HepG2 (cell line): ENCODE measurements at regions not wholly inside any gene's neighbourhood (a gene's known extent, or its start where the extent isn't known, plus 50 kb on each side); places are given as distances from the start of the nearest gene placed in this dataset.

Experiments
- ATAC-seq: fragments of 200-7000 bp; cut with Tn5 transposase; 3 replicates; pipeline ENCODE4 v1.9.1; 2020; ENCODE audit warnings: mild to moderate bottlenecking, moderate library complexity
- BruUV-seq: library from RNA; stranded (reverse); fragments of 400-500 nt; replicated peaks from 2 replicates; lab custom pipeline; 2021; lab: Mats Ljungman, UMichigan
- CTCF ChIA-PET: fragments of 300-600 bp; formaldehyde crosslinking; extraction: SDS; loops from one replicate; lab custom pipeline; 2021; ENCODE audit warnings: low total read pairs, inconsistent platforms, low intra/inter-chr PET ratio; lab: Yijun Ruan, JAX
- POLR2A ChIA-PET: fragments of 350-600 bp; sonication (Branson Sonifier 250); formaldehyde crosslinking; loops from one replicate; lab custom pipeline; 2020; ENCODE audit warnings: antibody characterized with exemption, inconsistent platforms; lab: Yijun Ruan, JAX
- DNase-seq: peaks from one replicate; pipeline ENCODE4 v3.0.0-alpha.2; 2015; ENCODE audit warnings: low spot score
- FAIRE-seq: peaks from 3 replicates; lab custom pipeline; 2011; peaks lifted over from hg19 to GRCh38; lab: Jason Lieb, UNC
- H2AFZ ChIP-seq: one replicate; pipeline ENCODE4 v1.6.1; 2011; ENCODE audit warnings: low read length, inconsistent platforms
- H3K27ac ChIP-seq: fragments of 300-600 bp; 3 replicates; pipeline ENCODE4 v1.8.0; 2011; ENCODE audit warnings: mixed run types, mild to moderate bottlenecking, mixed read lengths, low read length, inconsistent platforms; ENCODE audit not compliant: insufficient read depth; ENCODE audit errors: extremely low read length
- H3K27me3 ChIP-seq, 2 experiments: fragments of 200-600 bp in 1 of 2; 2 replicates in 1 of 2; 3 replicates in 1 of 2; pipeline versions ENCODE4 v1.6.0 to v1.8.0; 2011; ENCODE audit warnings: low read length in 2 of 2, mild to moderate bottlenecking in 2 of 2, moderate library complexity in 2 of 2, inconsistent platforms in 1 of 2; ENCODE audit not compliant: insufficient read depth in 2 of 2, control insufficient read depth in 1 of 2
- H3K36me3 ChIP-seq, 2 experiments: fragments of 200-600 bp in 1 of 2; replicated peaks in 1 of 2; 2 replicates in 1 of 2; 3 replicates in 1 of 2; pipeline versions ENCODE4 v1.5.1 to v1.8.0; 2011; ENCODE audit warnings: low read length in 2 of 2, inconsistent platforms in 1 of 2; ENCODE audit not compliant: insufficient read depth in 2 of 2, control insufficient read depth in 1 of 2
- H3K4me1 ChIP-seq: 2 replicates; pipeline ENCODE4 v1.5.1; 2012; ENCODE audit warnings: low read length, inconsistent platforms; ENCODE audit not compliant: insufficient read depth
- H3K4me2 ChIP-seq: 2 replicates; pipeline ENCODE4 v1.6.0; 2011; ENCODE audit warnings: low read depth, low read length, inconsistent platforms
- H3K4me3 ChIP-seq, 3 experiments: fragments of 200-600 bp in 1 of 3; sonication (generic), shearing (Covaris generic) in 1 of 3; replicated peaks in 1 of 3; 2 replicates each; pipeline ENCODE4 v1.5.1; 2011 to 2016; ENCODE audit warnings: low read length in 3 of 3, inconsistent platforms in 2 of 3, low read depth in 2 of 3, mild to moderate bottlenecking in 2 of 3, control low read depth in 1 of 3, mixed read lengths in 1 of 3; ENCODE audit not compliant: insufficient read depth in 1 of 3
- H3K79me2 ChIP-seq: one replicate; pipeline ENCODE4 v1.6.1; 2011; ENCODE audit warnings: low read length, inconsistent platforms; ENCODE audit not compliant: insufficient read depth
- H3K9ac ChIP-seq: 2 replicates; pipeline ENCODE4 v1.6.0; 2011; ENCODE audit warnings: mild to moderate bottlenecking, low read depth, low read length, inconsistent platforms; ENCODE audit not compliant: insufficient read depth
- H3K9me3 ChIP-seq: 2 replicates; pipeline ENCODE4 v1.5.1; 2012; ENCODE audit warnings: mild to moderate bottlenecking, low read length
- H4K20me1 ChIP-seq: 2 replicates; pipeline ENCODE4 v1.6.0; 2011; ENCODE audit warnings: inconsistent platforms, mild to moderate bottlenecking, low read length, moderate library complexity; ENCODE audit not compliant: insufficient read depth
- CC2D1A ChIP-seq: sonication (generic); formaldehyde crosslinking; IDR thresholded peaks from 2 replicates; pipeline ENCODE4 v1.8.1; 2023; ENCODE audit warnings: mild to moderate bottlenecking, missing genetic modification reagents
- HOXA9 ChIP-seq: sonication (generic); formaldehyde crosslinking; IDR thresholded peaks from 2 replicates; pipeline ENCODE4 v1.8.1; 2022; ENCODE audit warnings: missing genetic modification reagents, mild to moderate bottlenecking, moderate library complexity, borderline replicate concordance
- MXI1 ChIP-seq: IDR thresholded peaks from 3 replicates; pipeline ENCODE4 v1.6.1; 2012; ENCODE audit warnings: low read depth, low read length, inconsistent platforms, borderline replicate concordance
- SNAI1 ChIP-seq: sonication (generic); formaldehyde crosslinking; IDR thresholded peaks from 2 replicates; pipeline ENCODE4 v1.5.0; 2020; ENCODE audit warnings: mild to moderate bottlenecking, missing genetic modification reagents, borderline replicate concordance
- ZBTB21 ChIP-seq: sonication (generic); formaldehyde crosslinking; IDR thresholded peaks from 2 replicates; pipeline ENCODE4 v1.4.0; 2020; ENCODE audit warnings: missing genetic modification reagents
- ZKSCAN5 ChIP-seq: sonication (generic); formaldehyde crosslinking; IDR thresholded peaks from 2 replicates; pipeline ENCODE4 v1.5.1; 2020; ENCODE audit warnings: mild to moderate bottlenecking, missing genetic modification reagents
- ZNF468 ChIP-seq: sonication (generic); formaldehyde crosslinking; IDR thresholded peaks from 2 replicates; pipeline ENCODE4 v1.8.0; 2022; ENCODE audit warnings: mild to moderate bottlenecking, moderate library complexity, missing genetic modification reagents
- ZNF781 ChIP-seq: sonication (generic); formaldehyde crosslinking; IDR thresholded peaks from 2 replicates; pipeline ENCODE4 v1.5.1; 2020; ENCODE audit warnings: borderline replicate concordance, mild to moderate bottlenecking, missing genetic modification reagents; ENCODE audit errors: not compliant biosample characterization
- ZSCAN29 ChIP-seq: sonication (generic); formaldehyde crosslinking; conservative IDR thresholded peaks from 2 replicates; pipeline ENCODE4 v1.4.0; 2020; ENCODE audit warnings: mild to moderate bottlenecking, missing genetic modification reagents
- ZSCAN31 ChIP-seq: sonication (generic); formaldehyde crosslinking; IDR thresholded peaks from 2 replicates; pipeline ENCODE4 v1.5.0; 2020; ENCODE audit warnings: low read depth, mild to moderate bottlenecking, missing genetic modification reagents
- whole genome bisulfite sequencing: methylation state at CpG from one replicate; pipeline ENCODE4 v1.1.6; 2017; ENCODE audit warnings: low lambda C conversion rate; 5-methylcytosine and 5-hydroxymethylcytosine counted together
- in situ Hi-C: cut with HindIII; loops from 2 replicates; pipeline ENCODE4 v1.10.0; 2017; ENCODE audit warnings: low pct_unique_long_range_greater_than_20kb; ENCODE audit not compliant: extremely low pct_ligation_motif_present
- intact Hi-C: fragments of 100-400 bp; cut with micrococcal nuclease; formaldehyde crosslinking; loops from one replicate; pipeline ENCODE4 v1.10.0; 2022; ENCODE audit not compliant: unreplicated experiment
- TF ChIP-seq, protein P1 (sequence below): IDR thresholded peaks from 2 replicates; pipeline ENCODE4 v1.6.1; 2016; ENCODE audit warnings: missing biosample characterization, missing genetic modification reagents, low read depth
- TF ChIP-seq, protein P2 (sequence below): sonication (generic); formaldehyde crosslinking; IDR thresholded peaks from 2 replicates; pipeline ENCODE4 v1.4.0; 2020; ENCODE audit warnings: missing genetic modification reagents, borderline replicate concordance
- TF ChIP-seq, protein P3 (sequence below): sonication (generic); formaldehyde crosslinking; conservative IDR thresholded peaks from 2 replicates; pipeline ENCODE4 v1.8.0; 2022; ENCODE audit warnings: missing genetic modification reagents

DNA sequence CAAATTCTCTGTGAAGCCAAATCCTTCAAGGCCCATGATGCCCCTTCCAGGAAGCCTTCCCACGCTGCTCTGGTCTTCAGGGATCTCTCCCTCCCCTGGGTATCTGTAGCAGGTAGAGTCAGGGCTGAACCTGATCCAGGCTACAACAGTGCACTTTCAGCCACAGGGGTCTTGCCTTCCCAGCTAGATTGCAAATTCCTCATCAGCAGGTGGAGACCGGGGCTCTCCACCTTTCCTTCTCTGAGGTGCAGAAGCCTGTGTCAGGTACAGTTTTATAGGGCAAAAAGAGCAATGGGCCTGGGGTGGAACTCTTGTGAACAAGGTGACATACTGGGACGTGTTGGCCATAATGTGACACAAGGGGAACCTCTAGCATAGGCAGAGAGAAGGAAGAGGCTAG, 312.9 kb downstream of the MYCN start (continued):
- TF ChIP-seq, protein P1, sequence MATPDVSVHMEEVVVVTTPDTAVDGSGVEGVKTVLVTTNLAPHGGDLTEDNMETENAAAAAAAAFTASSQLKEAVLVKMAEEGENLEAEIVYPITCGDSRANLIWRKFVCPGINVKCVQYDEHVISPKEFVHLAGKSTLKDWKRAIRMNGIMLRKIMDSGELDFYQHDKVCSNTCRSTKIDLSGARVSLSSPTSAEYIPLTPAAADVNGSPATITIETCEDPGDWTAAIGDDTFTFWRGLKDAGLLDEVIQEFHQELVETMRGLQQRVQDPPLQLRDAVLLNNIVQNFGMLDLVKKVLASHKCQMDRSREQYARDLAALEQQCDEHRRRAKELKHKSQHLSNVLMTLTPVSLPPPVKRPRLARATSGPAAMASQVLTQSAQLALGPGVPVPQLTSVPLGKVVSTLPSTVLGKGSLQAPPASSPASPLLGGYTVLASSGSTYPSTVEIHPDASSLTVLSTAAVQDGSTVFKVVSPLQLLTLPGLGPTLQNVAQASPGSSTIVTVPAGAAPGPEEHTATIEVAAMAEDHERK (CRISPR knock-in tag), result no peak
- no peak for TF ChIP-seq ZSCAN31 (CRISPR knock-in tag)
- TF ChIP-seq ZBTB21 (CRISPR knock-in tag), result no peak
- TF ChIP-seq ZSCAN29, result no peak
- no peak for TF ChIP-seq CC2D1A (CRISPR knock-in tag)
- TF ChIP-seq, all 625 proteins: peak for 0

DNA sequence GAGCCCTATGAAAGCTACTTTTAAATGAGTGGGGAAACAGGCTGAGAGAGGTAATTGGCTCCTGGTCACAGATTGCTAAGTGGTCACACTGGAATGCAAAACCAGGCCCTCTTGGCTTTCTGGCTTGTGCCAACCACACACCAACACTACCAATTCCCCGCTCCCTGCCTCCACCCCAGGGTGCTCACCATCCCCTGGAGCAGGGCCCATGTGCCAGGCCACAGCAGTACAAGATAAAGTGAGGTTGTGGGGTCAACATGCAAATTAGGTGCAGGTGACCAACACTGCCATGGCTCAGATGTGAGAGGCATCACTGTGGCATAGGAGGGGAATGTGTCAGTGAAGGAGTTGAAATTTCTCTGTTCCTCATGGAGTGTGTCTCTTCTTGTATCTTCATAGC, 312.5 kb downstream of the MYCN start:
- Histone ChIP-seq H3K36me3 (no peaks in the 10 kb centered on the region), H3K4me3 (no peak overlapping the region), H4K20me1 (no peaks in the 10 kb centered on the region), H3K27ac (no peak overlapping the region), H3K27me3 (peaks cover 0 to 21% of the 10 kb centered on the region in 2 experiments; a peak in 2 of 5 replicates), H2AFZ (no peak overlapping the region), H3K4me2 (no peak overlapping the region), H3K4me1 (no peaks in the 10 kb centered on the region), H3K9ac (no peak overlapping the region), H3K9me3 (no peaks in the 10 kb centered on the region), H3K79me2 (no peaks in the 10 kb centered on the region)
- 14% methylated on average over 1 of the region's 1 CpG for WGBS
- in situ Hi-C loops, result no loop called here
- ATAC-seq (no peak), DNase-seq (no peak), FAIRE-seq (no peak)
- no TSS peak for BruUV-seq
- TF ChIP-seq HOXA9 (CRISPR knock-in tag) (no peak), ZKSCAN5 (CRISPR knock-in tag) (no peak), SNAI1 (CRISPR knock-in tag) (no peak), ZNF468 (CRISPR knock-in tag) (no peak), MXI1 (no peak), ZNF781 (CRISPR knock-in tag) (no peak)
- TF ChIP-seq, protein P2, sequence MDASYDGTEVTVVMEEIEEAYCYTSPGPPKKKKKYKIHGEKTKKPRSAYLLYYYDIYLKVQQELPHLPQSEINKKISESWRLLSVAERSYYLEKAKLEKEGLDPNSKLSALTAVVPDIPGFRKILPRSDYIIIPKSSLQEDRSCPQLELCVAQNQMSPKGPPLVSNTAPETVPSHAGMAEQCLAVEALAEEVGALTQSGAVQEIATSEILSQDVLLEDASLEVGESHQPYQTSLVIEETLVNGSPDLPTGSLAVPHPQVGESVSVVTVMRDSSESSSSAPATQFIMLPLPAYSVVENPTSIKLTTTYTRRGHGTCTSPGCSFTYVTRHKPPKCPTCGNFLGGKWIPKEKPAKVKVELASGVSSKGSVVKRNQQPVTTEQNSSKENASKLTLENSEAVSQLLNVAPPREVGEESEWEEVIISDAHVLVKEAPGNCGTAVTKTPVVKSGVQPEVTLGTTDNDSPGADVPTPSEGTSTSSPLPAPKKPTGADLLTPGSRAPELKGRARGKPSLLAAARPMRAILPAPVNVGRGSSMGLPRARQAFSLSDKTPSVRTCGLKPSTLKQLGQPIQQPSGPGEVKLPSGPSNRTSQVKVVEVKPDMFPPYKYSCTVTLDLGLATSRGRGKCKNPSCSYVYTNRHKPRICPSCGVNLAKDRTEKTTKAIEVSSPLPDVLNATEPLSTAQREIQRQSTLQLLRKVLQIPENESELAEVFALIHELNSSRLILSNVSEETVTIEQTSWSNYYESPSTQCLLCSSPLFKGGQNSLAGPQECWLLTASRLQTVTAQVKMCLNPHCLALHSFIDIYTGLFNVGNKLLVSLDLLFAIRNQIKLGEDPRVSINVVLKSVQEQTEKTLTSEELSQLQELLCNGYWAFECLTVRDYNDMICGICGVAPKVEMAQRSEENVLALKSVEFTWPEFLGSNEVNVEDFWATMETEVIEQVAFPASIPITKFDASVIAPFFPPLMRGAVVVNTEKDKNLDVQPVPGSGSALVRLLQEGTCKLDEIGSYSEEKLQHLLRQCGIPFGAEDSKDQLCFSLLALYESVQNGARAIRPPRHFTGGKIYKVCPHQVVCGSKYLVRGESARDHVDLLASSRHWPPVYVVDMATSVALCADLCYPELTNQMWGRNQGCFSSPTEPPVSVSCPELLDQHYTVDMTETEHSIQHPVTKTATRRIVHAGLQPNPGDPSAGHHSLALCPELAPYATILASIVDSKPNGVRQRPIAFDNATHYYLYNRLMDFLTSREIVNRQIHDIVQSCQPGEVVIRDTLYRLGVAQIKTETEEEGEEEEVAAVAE, result no peak
- TF ChIP-seq, protein P3, sequence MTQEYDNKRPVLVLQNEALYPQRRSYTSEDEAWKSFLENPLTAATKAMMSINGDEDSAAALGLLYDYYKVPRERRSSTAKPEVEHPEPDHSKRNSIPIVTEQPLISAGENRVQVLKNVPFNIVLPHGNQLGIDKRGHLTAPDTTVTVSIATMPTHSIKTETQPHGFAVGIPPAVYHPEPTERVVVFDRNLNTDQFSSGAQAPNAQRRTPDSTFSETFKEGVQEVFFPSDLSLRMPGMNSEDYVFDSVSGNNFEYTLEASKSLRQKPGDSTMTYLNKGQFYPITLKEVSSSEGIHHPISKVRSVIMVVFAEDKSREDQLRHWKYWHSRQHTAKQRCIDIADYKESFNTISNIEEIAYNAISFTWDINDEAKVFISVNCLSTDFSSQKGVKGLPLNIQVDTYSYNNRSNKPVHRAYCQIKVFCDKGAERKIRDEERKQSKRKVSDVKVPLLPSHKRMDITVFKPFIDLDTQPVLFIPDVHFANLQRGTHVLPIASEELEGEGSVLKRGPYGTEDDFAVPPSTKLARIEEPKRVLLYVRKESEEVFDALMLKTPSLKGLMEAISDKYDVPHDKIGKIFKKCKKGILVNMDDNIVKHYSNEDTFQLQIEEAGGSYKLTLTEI, result no peak
- POLR2A ChIA-PET, result no interaction called here
- intact Hi-C loops, result no loop called here
- CTCF ChIA-PET, result no interaction called here
